ENCODE measurements at regions not wholly inside any gene's neighbourhood (a gene's known extent, or its start where the extent isn't known, plus 50 kb on each side); places are given as distances from the start of the nearest gene placed in this dataset.

DNA sequence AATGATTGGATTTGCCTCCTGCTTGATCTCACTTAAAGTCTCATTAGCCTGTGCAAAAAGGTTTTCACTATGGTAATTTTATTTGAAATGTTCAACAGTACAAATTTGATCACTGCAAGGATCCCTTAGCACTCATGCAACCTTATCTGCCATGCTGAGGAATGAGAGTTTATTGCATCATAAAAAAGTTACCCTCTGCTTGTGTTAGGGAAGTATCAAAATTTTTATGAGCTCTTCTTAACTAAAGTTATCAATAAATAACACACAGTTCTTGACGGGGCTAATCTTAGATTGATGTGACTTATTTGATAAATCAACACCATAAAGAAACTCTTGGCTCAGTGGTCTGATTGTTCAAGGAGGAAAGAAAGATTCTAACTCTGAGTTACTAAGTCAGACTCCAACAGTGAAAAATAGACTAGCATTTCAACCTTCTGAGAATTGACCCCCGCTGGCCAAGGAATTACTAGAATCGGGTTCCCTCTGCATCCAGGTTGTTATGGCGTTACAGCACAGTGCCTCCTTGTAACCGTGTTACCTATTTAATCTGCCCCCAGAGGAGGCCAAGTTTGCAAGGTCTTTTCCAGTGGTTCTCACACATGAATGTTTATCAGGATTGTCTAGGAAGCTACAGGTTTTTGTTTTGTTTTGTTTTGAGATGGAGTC lies 259.7 kb downstream of the CDCA7 start:
- no peak for TF ChIP-seq GABPA (IDR thresholded peaks at IDR 0.05; ENCODE audit: borderline replicate concordance, insufficient read depth, low read length)
- TF ChIP-seq POLR2AphosphoS5 (IDR thresholded peaks at IDR 0.05; ENCODE audit: low read depth, low read length) = no peak
- TF ChIP-seq SRF (IDR thresholded peaks at IDR 0.05; ENCODE audit: low read depth, low read length) = no peak
- TF ChIP-seq JUND (IDR thresholded peaks at IDR 0.05; ENCODE audit: low read length) = no peak
- TF ChIP-seq, protein P1, sequence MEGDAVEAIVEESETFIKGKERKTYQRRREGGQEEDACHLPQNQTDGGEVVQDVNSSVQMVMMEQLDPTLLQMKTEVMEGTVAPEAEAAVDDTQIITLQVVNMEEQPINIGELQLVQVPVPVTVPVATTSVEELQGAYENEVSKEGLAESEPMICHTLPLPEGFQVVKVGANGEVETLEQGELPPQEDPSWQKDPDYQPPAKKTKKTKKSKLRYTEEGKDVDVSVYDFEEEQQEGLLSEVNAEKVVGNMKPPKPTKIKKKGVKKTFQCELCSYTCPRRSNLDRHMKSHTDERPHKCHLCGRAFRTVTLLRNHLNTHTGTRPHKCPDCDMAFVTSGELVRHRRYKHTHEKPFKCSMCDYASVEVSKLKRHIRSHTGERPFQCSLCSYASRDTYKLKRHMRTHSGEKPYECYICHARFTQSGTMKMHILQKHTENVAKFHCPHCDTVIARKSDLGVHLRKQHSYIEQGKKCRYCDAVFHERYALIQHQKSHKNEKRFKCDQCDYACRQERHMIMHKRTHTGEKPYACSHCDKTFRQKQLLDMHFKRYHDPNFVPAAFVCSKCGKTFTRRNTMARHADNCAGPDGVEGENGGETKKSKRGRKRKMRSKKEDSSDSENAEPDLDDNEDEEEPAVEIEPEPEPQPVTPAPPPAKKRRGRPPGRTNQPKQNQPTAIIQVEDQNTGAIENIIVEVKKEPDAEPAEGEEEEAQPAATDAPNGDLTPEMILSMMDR (IDR thresholded peaks at IDR 0.05; ENCODE audit: control extremely low read depth in 1 of 3, insufficient read depth in 1 of 3, low read depth in 1 of 3, low read length in 3 of 3) = no peak
- TF ChIP-seq RAD21 (IDR thresholded peaks at IDR 0.05 in 1 of 2, conservative IDR thresholded peaks at IDR 0.05 in 1 of 2; ENCODE audit: low read depth in 2 of 2, low read length in 2 of 2) = no peak
- no peak for TF ChIP-seq SP1 (IDR thresholded peaks at IDR 0.05; ENCODE audit: low read depth, low read length)
- TF ChIP-seq TAF1 (IDR thresholded peaks at IDR 0.05; ENCODE audit: low read depth, low read length) = no peak
- no peak for TF ChIP-seq SUZ12 (IDR thresholded peaks at IDR 0.05; ENCODE audit: low read length)
